Muscle layer of colon (tissue), 2 donors: ENCODE measurements at regions not wholly inside any gene's neighbourhood (a gene's known extent, or its start where the extent isn't known, plus 50 kb on each side); places are given as distances from the start of the nearest gene placed in this dataset.
A peak's percentile ranks its signal among the peaks of the same experiment; 100 is the strongest.

Experiments
- H3K27ac ChIP-seq: one replicate; pipeline ENCODE4 v1.7.0; 2013; ENCODE audit warnings: low read depth, mild to moderate bottlenecking, low read length, moderate library complexity
- H3K27me3 ChIP-seq, 2 donors: one replicate each; pipeline ENCODE4 v1.7.0; 2013; ENCODE audit warnings: low read length in 2 of 2, mild to moderate bottlenecking in 2 of 2; ENCODE audit not compliant: insufficient read depth in 2 of 2, control insufficient read depth in 1 of 2
- H3K36me3 ChIP-seq: one replicate; pipeline ENCODE4 v1.7.0; 2013; ENCODE audit warnings: mild to moderate bottlenecking, low read length; ENCODE audit not compliant: insufficient read depth
- H3K4me1 ChIP-seq: one replicate; pipeline ENCODE4 v1.7.0; 2013; ENCODE audit warnings: mild to moderate bottlenecking, low read length; ENCODE audit not compliant: insufficient read depth
- H3K4me3 ChIP-seq, 2 donors: one replicate each; pipeline ENCODE4 v1.7.0; 2013; ENCODE audit warnings: low read length in 2 of 2, low read depth in 1 of 2, mild to moderate bottlenecking in 1 of 2, moderate library complexity in 1 of 2
- H3K9ac ChIP-seq: one replicate; pipeline ENCODE4 v1.7.0; 2013; ENCODE audit warnings: low read length
- H3K9me3 ChIP-seq: one replicate; pipeline ENCODE4 v1.7.0; 2013; ENCODE audit warnings: mild to moderate bottlenecking, low read length
- donor health status: abdominal sarcoma.
- donor health status: Adenocarcinoma of cecum.

GRCh38 chr3:171956705-171957104 lies 82.7 kb upstream of the FNDC3B start:
- H3K4me1 ChIP-seq, result no peaks in the 10 kb centered on the region
- H3K27ac ChIP-seq, result no peak overlapping the region

GRCh38 chr3:171959532-171960089 lies 79.8 kb upstream of the FNDC3B start:
- H3K9ac ChIP-seq, result no peak overlapping the region
- H3K36me3 ChIP-seq, result no peaks in the 10 kb centered on the region
- no peak overlapping the region for H3K27ac ChIP-seq
- H3K4me1 ChIP-seq, result no peaks in the 10 kb centered on the region
- no peak overlapping the region for H3K4me3 ChIP-seq
- no peaks in the 10 kb centered on the region for H3K27me3 ChIP-seq
- H3K9me3 ChIP-seq, result no peaks in the 10 kb centered on the region

More at GRCh38 chr3:171956705-171957104, 82.7 kb upstream of the FNDC3B start:
- Histone ChIP-seq H3K36me3 (no peaks in the 10 kb centered on the region), H3K9me3 (no peaks in the 10 kb centered on the region), H3K4me3 (no peak overlapping the region), H3K27me3 (no peaks in the 10 kb centered on the region), H3K9ac (no peak overlapping the region)

- H3K9me3 ChIP-seq, result no peaks in the 10 kb centered on the region
- no peaks in the 10 kb centered on the region for H3K27me3 ChIP-seq
- H3K36me3 ChIP-seq, result no peaks in the 10 kb centered on the region
- no peaks in the 10 kb centered on the region for H3K4me1 ChIP-seq
- no peak overlapping the region for H3K4me3 ChIP-seq
- no peak overlapping the region for H3K27ac ChIP-seq
- no peak overlapping the region for H3K9ac ChIP-seq
These were observed 79.2 kb upstream of the FNDC3B start for GRCh38 chr3:171960159-171960558.

GRCh38 chr3:171962137-171962720 lies 77.1 kb upstream of the FNDC3B start:
- no peak overlapping the region for H3K27ac ChIP-seq
- no peak overlapping the region for H3K9ac ChIP-seq

GRCh38 chr3:171963546-171963945 lies 75.8 kb upstream of the FNDC3B start:
- no peak overlapping the region for H3K27ac ChIP-seq
- no peak overlapping the region for H3K4me3 ChIP-seq
- H3K9me3 ChIP-seq, result no peaks in the 10 kb centered on the region
- no peaks in the 10 kb centered on the region for H3K36me3 ChIP-seq
- peaks cover 15% of the 10 kb centered on the region for H3K4me1 ChIP-seq
- no peaks in the 10 kb centered on the region for H3K27me3 ChIP-seq
- no peak overlapping the region for H3K9ac ChIP-seq

More at GRCh38 chr3:171962137-171962720, 77.1 kb upstream of the FNDC3B start:
- Histone ChIP-seq H3K36me3 (no peaks in the 10 kb centered on the region), H3K4me3 (no peak overlapping the region), H3K9me3 (no peaks in the 10 kb centered on the region), H3K4me1 (peaks cover 7% of the 10 kb centered on the region), H3K27me3 (no peaks in the 10 kb centered on the region)

GRCh38 chr3:171965067-171965712 lies 74.2 kb upstream of the FNDC3B start:
- Histone ChIP-seq H3K4me3 (no peak overlapping the region), H3K36me3 (no peaks in the 10 kb centered on the region), H3K27ac (no peak overlapping the region), H3K9me3 (no peaks in the 10 kb centered on the region), H3K27me3 (no peaks in the 10 kb centered on the region), H3K9ac (no peak overlapping the region), H3K4me1 (peaks cover 15% of the 10 kb centered on the region)

GRCh38 chr3:171966533-171967136 lies 72.7 kb upstream of the FNDC3B start:
- H3K4me3 ChIP-seq, result no peak overlapping the region
- H3K27ac ChIP-seq, result no peak overlapping the region
- H3K9me3 ChIP-seq, result no peaks in the 10 kb centered on the region
- no peak overlapping the region for H3K9ac ChIP-seq
- no peaks in the 10 kb centered on the region for H3K27me3 ChIP-seq
- no peaks in the 10 kb centered on the region for H3K36me3 ChIP-seq
- H3K4me1 ChIP-seq, result peaks cover 15% of the 10 kb centered on the region

DNA sequence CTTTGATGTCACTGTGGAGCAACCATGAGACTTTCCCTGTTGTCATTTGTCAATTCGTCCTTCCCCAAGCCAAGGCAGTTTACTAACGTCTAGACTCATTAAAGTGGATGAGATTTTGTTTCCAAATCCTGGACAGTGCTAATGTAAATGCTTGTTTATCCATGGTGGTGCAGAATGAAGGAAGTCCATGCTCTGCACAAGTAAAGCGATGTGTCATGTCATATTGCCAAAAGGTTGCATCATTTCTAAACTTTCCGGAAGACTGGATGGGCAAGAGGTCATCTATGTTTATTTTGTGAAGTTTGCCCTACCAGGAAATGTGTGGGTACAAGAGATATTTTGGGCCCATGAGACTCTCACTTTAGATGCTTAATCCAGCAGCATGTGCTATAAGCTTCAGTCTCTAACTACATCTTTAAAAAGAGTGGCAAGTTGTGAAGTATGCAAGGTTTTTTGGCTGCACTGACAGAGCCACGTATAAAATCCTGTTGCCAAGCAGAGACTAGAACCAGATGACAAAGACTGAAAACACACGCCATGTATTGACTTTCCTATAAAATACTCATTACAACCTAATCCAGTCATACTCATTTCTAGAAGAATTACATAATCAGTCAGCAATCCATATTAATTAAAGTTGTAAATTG lies 72.1 kb upstream of the FNDC3B start:
- Histone ChIP-seq H3K4me3 (no peak overlapping the region), H3K9me3 (no peaks in the 10 kb centered on the region), H3K27ac (peak overlapping the region; percentile 0), H3K4me1 (peaks cover 15% of the 10 kb centered on the region), H3K9ac (no peak overlapping the region), H3K36me3 (no peaks in the 10 kb centered on the region), H3K27me3 (no peaks in the 10 kb centered on the region)

- no peak overlapping the region for H3K9ac ChIP-seq
- H3K4me1 ChIP-seq, result peaks cover 15% of the 10 kb centered on the region
- H3K27ac ChIP-seq, result peak overlapping the region; percentile 0
- no peaks in the 10 kb centered on the region for H3K36me3 ChIP-seq
- H3K27me3 ChIP-seq, result no peaks in the 10 kb centered on the region
- H3K9me3 ChIP-seq, result no peaks in the 10 kb centered on the region
- H3K4me3 ChIP-seq, result no peak overlapping the region
These were observed 71.3 kb upstream of the FNDC3B start for GRCh38 chr3:171967932-171968678.

DNA sequence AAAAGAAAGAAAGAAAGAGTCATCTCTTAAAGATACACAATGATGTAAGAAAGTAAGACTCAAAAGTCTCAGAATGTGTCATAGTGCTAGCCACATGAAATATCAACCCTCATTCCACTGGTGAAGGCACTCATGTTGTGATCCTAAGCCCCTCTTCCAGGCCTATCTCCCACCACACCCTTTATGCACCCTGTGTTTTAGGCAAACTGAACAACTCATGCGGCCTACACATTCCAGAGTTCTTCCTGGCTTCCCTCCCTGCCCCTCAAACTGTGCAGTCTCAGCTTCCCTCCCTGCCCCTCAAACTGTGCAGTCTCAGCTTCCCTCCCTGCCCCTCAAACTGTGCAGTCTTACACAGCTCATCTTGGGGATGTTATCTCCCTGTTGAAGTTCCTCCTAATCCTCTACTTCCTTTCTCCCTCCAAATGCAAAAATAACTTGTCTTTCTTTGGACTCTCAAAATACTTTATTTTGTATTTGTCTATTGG lies 69.0 kb upstream of the FNDC3B start:
- H3K4me1 ChIP-seq, result peaks cover 15% of the 10 kb centered on the region
- no peak overlapping the region for H3K27ac ChIP-seq
- no peak overlapping the region for H3K9ac ChIP-seq

More for the DNA sequence above, 69.0 kb upstream of the FNDC3B start:
- Histone ChIP-seq H3K4me3 (no peak overlapping the region), H3K27me3 (no peaks in the 10 kb centered on the region), H3K9me3 (no peaks in the 10 kb centered on the region), H3K36me3 (no peaks in the 10 kb centered on the region)
